C4-2B (cell line): ENCODE measurements at regions not wholly inside any gene's neighbourhood (a gene's known extent, or its start where the extent isn't known, plus 50 kb on each side); places are given as distances from the start of the nearest gene placed in this dataset.

ENCODE experiments used
- H3K27ac ChIP-seq: fragments of 450-650 bp; 2 replicates; pipeline ENCODE4 v1.5.1; 2017
- CTCF ChIP-seq: fragments of 450-650 bp; conservative IDR thresholded peaks from 2 replicates; pipeline ENCODE4 v1.5.1; 2017; ENCODE audit warnings: mild to moderate bottlenecking
- ZFX ChIP-seq: fragments of 450-650 bp; IDR thresholded peaks from 2 replicates; pipeline ENCODE4 v1.6.1; 2017

- no peak overlapping the region for H3K27ac ChIP-seq
- TF ChIP-seq ZFX (no peak), CTCF (no peak)
Measured at GRCh38 chr5:164652276-164652660, 1146.8 kb downstream of the MAT2B start.

DNA sequence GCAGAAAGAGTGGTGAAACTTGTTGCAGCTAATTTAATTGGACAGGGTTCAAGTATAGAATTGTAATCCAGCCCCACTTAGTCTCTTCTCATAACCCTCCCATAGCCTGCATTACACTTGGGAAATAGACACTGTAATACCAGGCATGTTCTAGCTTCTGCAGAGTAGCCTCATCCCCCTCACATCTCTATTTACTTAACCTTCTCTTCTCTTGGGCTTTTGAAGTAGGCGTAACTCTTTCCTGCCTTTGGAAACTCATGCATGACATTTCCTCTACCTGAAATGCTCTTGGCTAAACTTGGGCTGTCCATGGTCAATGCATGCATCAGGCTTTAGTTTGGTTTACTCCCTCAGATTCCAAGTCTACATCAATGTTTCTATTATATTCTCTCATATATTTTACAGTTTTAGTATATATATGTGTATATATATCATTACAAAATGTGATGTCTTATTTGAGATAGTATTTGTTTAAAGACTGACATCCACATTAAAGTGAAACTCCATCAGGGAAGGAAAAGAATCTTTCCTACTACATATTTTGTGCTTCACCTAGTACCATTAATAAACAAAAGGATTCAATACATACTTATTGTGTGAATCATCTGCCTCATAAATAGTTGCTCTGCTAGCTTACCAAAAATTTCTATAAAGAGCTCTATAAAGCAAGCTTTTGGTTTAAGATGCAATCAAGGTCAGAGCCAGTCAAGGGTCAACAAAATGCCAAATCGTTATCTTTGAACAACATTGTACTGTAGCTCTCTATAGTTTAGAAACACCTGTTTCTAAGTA is 1158.0 kb downstream of the MAT2B start:
- no peak overlapping the region for H3K27ac ChIP-seq
- TF ChIP-seq ZFX (no peak), CTCF (no peak)

DNA sequence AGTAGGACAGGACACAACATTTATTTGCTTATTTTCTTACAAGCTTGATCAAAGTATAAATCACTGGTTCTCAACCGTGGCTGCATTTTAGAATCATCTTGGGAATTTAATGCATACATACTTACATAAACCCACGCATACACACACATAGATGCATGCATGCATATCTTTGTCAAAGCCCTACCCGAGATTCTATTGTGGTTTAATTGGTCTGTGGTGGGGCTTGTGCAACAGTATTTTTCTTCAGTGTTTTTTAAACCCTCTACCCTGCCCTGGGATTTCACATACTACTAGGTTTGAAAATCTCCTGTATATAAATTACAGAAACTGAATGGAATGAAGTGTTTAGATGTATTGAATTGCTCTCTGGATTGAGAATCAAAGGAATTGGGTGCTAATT is 1166.2 kb downstream of the MAT2B start:
- H3K27ac ChIP-seq: no peak overlapping the region

GRCh38 chr5:164672205-164672604 is 1166.8 kb downstream of the MAT2B start:
- TF ChIP-seq ZFX (no peak), CTCF (no peak)
- H3K27ac ChIP-seq: no peak overlapping the region

More for the DNA sequence above, 1166.2 kb downstream of the MAT2B start:
- TF ChIP-seq ZFX: no peak
- TF ChIP-seq CTCF: no peak

DNA sequence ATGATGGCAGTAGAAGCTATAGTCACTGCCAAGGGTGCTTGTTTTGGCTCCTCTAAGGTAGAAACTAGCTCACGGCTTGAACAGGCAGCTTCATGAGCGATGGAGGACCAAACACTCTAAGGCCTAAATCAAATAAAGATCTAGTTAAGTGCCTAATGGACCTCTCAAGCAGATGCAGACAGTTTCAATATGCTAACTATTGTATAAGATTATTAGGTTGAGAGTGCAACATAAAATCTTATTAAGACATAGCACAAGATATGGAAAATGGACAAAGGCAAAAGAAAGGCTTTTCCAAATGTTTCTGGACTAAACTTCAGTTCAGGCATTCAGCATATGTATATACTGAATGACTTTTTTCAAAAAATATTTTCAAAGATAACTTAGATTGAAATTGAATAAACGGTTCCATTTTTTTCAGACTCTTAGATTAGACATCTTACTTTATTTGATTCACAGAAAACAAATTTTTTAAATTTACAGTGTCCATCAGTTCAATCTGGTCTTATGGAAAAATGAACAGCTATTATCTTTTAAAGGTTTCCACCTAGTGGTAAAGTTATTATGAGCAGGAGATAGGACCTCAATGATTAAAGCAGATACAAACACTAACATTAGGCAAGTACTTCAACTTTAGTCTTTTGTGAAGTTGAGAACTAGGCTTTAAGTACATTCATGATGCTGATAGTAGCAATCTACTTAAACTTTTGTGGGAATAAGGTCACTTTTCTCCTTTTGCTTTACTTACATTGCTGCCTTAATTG is 1167.7 kb downstream of the MAT2B start:
- no peak for TF ChIP-seq ZFX
- TF ChIP-seq CTCF: no peak; the same call in none of the 2 replicates
- no peak overlapping the region for H3K27ac ChIP-seq

GRCh38 chr5:164679461-164679860 is 1174.0 kb downstream of the MAT2B start:
- H3K27ac ChIP-seq: no peak overlapping the region
- TF ChIP-seq CTCF (no peak), ZFX (no peak)

- no peak for TF ChIP-seq CTCF
- H3K27ac ChIP-seq: no peak overlapping the region
Measured at GRCh38 chr5:164680216-164680615, 1174.8 kb downstream of the MAT2B start.
